Lower lobe of right lung (tissue), 2 donors: ENCODE measurements at regions not wholly inside any gene's neighbourhood (a gene's known extent, or its start where the extent isn't known, plus 50 kb on each side); places are given as distances from the start of the nearest gene placed in this dataset.

Source experiments
- ATAC-seq, 2 donors: fragments of 200-7000 bp; cut with Tn5 transposase; one replicate each; pipeline ENCODE4 v1.9.1; 2020 to 2022; ENCODE audit warnings: mild to moderate bottlenecking in 2 of 2, moderate library complexity in 2 of 2
- DNase-seq: peaks from one replicate; pipeline ENCODE4 v3.0.0-alpha.2; 2020
- H3K27ac ChIP-seq: fragments of 200-600 bp; one replicate; pipeline ENCODE4 v1.8.0; 2022
- H3K27me3 ChIP-seq: fragments of 200-600 bp; one replicate; pipeline ENCODE4 v1.8.0; 2022; ENCODE audit warnings: low read depth
- H3K36me3 ChIP-seq: fragments of 200-600 bp; one replicate; pipeline ENCODE4 v1.8.0; 2022; ENCODE audit warnings: mild to moderate bottlenecking
- H3K4me1 ChIP-seq: fragments of 200-600 bp; one replicate; pipeline ENCODE4 v1.8.0; 2022
- H3K4me3 ChIP-seq: fragments of 200-600 bp; one replicate; pipeline ENCODE4 v1.8.0; 2022; ENCODE audit warnings: mild to moderate bottlenecking
- H3K9me3 ChIP-seq: fragments of 200-600 bp; one replicate; pipeline ENCODE4 v1.8.0; 2022
- intact Hi-C: fragments of 100-400 bp; cut with DNase I; formaldehyde crosslinking; loops from one replicate; pipeline ENCODE4 v1.11.0; 2022
- TF ChIP-seq, protein P1 (sequence below): fragments of 200-600 bp; IDR thresholded peaks from one replicate; pipeline ENCODE4 v1.8.0; 2022; ENCODE audit warnings: antibody characterized with exemption, mild to moderate bottlenecking
- donor health status: DM: no; HTN: yes; CAD: no; lungs with severe emphysema.

DNA sequence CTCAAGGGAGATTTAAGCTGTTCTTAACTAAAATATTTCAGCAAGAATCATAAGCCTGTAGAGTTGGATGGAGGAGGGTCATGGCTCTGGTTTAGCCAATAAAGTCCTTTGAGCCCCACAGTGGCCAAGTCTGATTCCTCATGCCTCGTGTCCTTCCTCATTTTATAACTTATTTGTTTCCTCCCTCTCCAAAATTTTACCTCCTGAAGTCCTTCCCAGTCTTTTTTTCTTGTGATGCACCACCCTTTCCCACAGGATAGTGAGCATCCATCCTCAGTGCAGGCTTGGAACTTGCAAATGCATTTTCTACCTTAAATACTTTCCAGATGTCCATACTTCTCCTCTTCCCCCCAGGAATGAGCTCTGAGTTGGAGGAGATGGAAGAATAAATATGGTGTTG is 162.7 kb upstream of the AGTR1 start:
- Histone ChIP-seq H3K27me3 (no peaks in the 10 kb centered on the region), H3K9me3 (no peaks in the 10 kb centered on the region), H3K36me3 (no peaks in the 10 kb centered on the region), H3K4me1 (no peaks in the 10 kb centered on the region), H3K4me3 (no peak overlapping the region), H3K27ac (no peak overlapping the region)
- TF ChIP-seq, protein P1, sequence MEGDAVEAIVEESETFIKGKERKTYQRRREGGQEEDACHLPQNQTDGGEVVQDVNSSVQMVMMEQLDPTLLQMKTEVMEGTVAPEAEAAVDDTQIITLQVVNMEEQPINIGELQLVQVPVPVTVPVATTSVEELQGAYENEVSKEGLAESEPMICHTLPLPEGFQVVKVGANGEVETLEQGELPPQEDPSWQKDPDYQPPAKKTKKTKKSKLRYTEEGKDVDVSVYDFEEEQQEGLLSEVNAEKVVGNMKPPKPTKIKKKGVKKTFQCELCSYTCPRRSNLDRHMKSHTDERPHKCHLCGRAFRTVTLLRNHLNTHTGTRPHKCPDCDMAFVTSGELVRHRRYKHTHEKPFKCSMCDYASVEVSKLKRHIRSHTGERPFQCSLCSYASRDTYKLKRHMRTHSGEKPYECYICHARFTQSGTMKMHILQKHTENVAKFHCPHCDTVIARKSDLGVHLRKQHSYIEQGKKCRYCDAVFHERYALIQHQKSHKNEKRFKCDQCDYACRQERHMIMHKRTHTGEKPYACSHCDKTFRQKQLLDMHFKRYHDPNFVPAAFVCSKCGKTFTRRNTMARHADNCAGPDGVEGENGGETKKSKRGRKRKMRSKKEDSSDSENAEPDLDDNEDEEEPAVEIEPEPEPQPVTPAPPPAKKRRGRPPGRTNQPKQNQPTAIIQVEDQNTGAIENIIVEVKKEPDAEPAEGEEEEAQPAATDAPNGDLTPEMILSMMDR = no peak
- intact Hi-C loops = no loop called here
- ATAC-seq (no peak), DNase-seq (no peak)

DNA sequence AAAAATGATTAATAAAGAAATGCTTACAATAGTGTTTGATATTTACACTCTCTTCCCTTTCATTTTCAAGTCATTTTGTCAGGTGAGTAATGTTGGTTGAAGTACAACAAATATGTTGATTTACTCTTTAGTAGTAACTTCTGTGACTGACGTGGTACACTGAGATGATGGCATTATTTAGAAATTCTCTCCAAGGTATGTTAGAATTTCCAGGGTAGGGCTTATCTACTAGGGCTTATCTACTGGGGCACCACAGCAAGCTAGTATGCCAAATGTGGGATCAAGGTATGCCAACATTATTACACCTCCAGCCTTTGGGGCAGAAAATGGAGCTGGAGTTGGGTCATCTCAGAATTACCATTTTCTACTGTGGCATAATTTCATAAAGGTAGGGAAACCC is 157.4 kb upstream of the AGTR1 start:
- no peaks in the 10 kb centered on the region for H3K4me1 ChIP-seq
- H3K36me3 ChIP-seq = no peaks in the 10 kb centered on the region
- intact Hi-C loops = no loop called here
- no peak overlapping the region for H3K4me3 ChIP-seq
- no peaks in the 10 kb centered on the region for H3K9me3 ChIP-seq
- H3K27me3 ChIP-seq = no peaks in the 10 kb centered on the region
- ATAC-seq (no peak), DNase-seq (no peak)
- TF ChIP-seq, protein P1 = no peak
- no peak overlapping the region for H3K27ac ChIP-seq

DNA sequence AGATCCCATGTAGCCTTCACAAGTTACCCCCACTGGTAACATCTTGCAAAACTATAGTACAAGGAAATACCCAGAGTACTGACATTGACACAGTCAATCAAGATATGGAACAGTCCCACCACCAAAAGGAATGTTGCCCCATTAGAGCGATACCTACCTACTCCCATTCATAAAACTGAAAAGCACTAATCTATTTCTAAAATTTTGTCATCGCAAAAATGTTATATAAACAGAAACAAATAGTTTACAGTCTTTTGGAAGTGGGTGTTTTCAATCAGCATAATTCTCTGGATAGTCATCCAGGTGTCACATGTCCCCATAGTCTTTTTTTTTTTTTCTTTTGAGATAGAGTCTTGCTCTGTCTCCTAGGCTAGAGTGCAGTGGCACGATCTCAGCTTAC is 156.9 kb upstream of the AGTR1 start:
- Histone ChIP-seq H3K4me1 (no peaks in the 10 kb centered on the region), H3K4me3 (no peak overlapping the region), H3K27me3 (no peaks in the 10 kb centered on the region), H3K9me3 (no peaks in the 10 kb centered on the region), H3K36me3 (no peaks in the 10 kb centered on the region), H3K27ac (no peak overlapping the region)
- intact Hi-C loops = no loop called here
- ATAC-seq (no peak), DNase-seq (no peak)
- TF ChIP-seq, protein P1 = no peak

DNA sequence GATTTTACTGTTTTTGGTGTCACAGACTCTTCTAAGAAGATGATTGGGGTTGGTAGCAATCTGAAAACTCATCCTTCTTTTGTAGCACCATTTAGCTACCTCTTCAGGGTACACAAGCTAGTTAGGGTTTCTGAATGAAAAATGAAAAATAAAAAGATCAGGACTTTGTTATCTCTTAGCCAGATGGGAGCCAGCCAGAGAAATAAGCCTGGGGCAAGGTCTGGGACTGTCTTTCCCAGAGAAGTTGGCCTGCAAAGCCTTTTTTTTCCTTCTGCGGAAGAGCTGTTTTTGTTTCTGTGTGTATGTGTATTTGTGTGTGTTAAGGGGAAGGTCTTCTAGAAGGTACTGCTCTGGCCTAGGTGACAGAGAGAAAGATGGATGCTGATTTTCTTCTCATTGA is 150.7 kb upstream of the AGTR1 start:
- no peaks in the 10 kb centered on the region for H3K27me3 ChIP-seq
- H3K4me3 ChIP-seq = no peak overlapping the region
- DNase-seq (no peak), ATAC-seq (no peak)
- TF ChIP-seq, protein P1 = no peak
- no peaks in the 10 kb centered on the region for H3K36me3 ChIP-seq
- no peaks in the 10 kb centered on the region for H3K9me3 ChIP-seq
- intact Hi-C loops = no loop called here
- no peak overlapping the region for H3K27ac ChIP-seq
- no peaks in the 10 kb centered on the region for H3K4me1 ChIP-seq

DNA sequence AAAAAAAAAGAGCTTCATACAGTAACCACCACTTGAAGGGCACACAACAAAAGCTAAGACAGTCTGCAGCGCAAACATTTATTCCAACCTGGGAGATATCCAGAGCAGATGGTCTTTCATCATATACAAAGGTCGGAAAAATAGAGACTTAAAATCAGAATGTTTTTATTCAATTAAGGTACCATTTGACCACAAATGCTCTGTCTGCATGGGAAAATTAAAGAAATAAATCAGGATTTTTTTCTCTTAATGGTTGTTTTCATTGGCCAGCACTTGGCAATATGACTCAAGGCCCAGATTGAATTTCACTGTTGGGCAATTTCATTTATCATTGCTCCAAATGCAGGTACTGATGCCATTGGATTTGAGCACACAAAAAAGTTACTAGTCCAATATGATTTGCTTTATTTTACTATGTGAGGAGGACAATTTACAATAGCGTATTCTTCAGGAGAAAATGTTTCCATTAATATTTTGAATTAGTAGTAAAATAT is 145.9 kb upstream of the AGTR1 start:
- Histone ChIP-seq H3K36me3 (no peaks in the 10 kb centered on the region), H3K4me3 (no peak overlapping the region), H3K27ac (no peak overlapping the region), H3K9me3 (no peaks in the 10 kb centered on the region), H3K27me3 (no peaks in the 10 kb centered on the region), H3K4me1 (no peaks in the 10 kb centered on the region)
- DNase-seq (no peak), ATAC-seq (no peak)
- intact Hi-C loops = no loop called here
- TF ChIP-seq, protein P1 = no peak

DNA sequence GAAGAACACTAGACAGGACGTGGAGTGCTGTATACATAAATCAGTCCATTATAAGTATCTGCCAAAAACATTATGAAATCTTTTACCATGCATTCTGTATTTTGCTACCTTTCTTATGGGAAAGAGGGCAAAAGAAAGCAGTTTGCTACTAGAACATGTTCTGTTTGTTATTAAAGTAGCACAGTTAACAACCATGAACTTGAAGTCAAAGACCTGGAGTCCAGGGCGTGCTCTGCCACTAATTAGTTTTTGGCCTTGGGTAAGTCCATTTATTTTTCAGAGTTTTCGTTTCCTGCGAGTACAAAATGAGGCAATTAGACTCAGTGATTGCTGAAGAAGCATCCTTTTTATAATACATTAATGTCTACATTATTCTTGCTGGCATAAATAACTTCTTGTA is 143.3 kb upstream of the AGTR1 start:
- TF ChIP-seq, protein P1 = no peak
- DNase-seq (no peak), ATAC-seq (no peak)
- no peak overlapping the region for H3K27ac ChIP-seq
- H3K36me3 ChIP-seq = no peaks in the 10 kb centered on the region
- no peaks in the 10 kb centered on the region for H3K27me3 ChIP-seq
- intact Hi-C loops = no loop called here
- no peaks in the 10 kb centered on the region for H3K9me3 ChIP-seq
- H3K4me3 ChIP-seq = no peak overlapping the region
- no peaks in the 10 kb centered on the region for H3K4me1 ChIP-seq
